ENCODE measurements at regions not wholly inside any gene's neighbourhood (a gene's known extent, or its start where the extent isn't known, plus 50 kb on each side); places are given as distances from the start of the nearest gene placed in this dataset.

DNA sequence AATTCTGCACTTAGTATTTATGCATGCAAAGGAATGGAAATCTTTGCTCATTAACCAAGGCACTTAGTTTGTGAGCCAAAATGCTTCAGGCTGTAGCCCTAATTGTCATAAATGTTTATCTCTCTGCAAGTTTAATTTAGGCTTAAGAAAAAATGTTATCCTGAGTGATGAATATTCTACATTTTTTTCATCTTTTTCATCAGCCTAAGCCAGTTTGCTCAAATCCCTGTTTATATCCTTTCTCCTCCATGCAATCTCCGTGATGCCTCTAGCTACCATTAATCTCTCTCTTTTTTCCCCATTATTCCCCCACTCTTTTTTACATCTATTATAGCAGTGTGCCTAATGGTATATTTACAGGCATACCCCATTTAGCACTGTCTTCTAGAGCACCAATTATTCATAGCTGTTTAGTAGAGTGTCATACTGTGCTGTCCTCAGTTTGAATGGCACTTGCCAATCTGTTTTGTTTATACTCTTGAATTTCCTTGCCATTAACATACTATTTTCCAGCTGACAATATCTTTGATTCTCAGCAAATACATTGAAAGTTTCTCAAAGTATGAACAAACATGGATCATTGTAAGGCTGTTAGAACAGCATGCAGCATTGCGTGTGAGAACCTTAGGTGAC is 1457.0 kb downstream of the MAT2B start:
- Histone ChIP-seq H3K9ac (ENCODE audit: insufficient read length) (no peak overlapping the region), H3K36me3 (ENCODE audit: insufficient read depth, low read length) (no peaks in the 10 kb centered on the region), H3K27ac (no peak overlapping the region), H3K4me3 (no peak overlapping the region), H3K9me3 (ENCODE audit: low read depth, low read length) (no peaks in the 10 kb centered on the region; the same call in 1 of the 2 replicates)
- no peak for DNase-seq (ENCODE audit: low read depth, low spot score)
- TF ChIP-seq FOXP2 (optimal IDR thresholded peaks at IDR 0.05; ENCODE audit: control extremely low read depth, extremely low read length, insufficient read depth), result no peak
- TF ChIP-seq EZH2 (IDR thresholded peaks at IDR 0.05), result no peak
- no peak for TF ChIP-seq POLR2AphosphoS5 (IDR thresholded peaks at IDR 0.05; ENCODE audit: borderline replicate concordance, low read depth, low read length)

DNA sequence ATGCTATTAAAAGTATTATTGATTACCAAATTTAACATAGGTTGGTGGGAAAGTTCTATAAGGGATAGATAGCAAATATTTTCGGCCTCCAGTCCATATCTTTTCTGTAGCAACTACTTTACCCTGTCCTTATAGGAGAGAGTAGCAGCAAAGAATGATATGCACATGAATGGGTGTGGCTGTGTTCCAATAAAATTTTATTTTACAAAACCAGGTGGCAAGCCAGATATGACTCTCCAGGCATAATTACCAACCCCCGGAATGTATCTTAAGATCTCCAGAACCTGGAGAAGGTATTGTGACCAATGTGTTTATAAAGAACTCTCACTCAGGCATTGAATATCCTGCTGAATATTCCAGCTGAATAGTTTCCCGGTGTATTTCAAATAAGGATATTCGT is 1461.2 kb downstream of the MAT2B start:
- no peak for TF ChIP-seq POLR2AphosphoS5 (IDR thresholded peaks at IDR 0.05; ENCODE audit: borderline replicate concordance, low read depth, low read length)
- TF ChIP-seq EZH2 (IDR thresholded peaks at IDR 0.05), result no peak
- TF ChIP-seq FOXP2 (optimal IDR thresholded peaks at IDR 0.05; ENCODE audit: control extremely low read depth, extremely low read length, insufficient read depth), result no peak
- H3K27ac ChIP-seq, result no peak overlapping the region
- H3K9ac ChIP-seq (ENCODE audit: insufficient read length), result no peak overlapping the region
- no peaks in the 10 kb centered on the region for H3K9me3 ChIP-seq (ENCODE audit: low read depth, low read length)
- no peak for DNase-seq (ENCODE audit: low read depth, low spot score)
- no peak overlapping the region for H3K4me3 ChIP-seq
- no peaks in the 10 kb centered on the region for H3K36me3 ChIP-seq (ENCODE audit: insufficient read depth, low read length)

DNA sequence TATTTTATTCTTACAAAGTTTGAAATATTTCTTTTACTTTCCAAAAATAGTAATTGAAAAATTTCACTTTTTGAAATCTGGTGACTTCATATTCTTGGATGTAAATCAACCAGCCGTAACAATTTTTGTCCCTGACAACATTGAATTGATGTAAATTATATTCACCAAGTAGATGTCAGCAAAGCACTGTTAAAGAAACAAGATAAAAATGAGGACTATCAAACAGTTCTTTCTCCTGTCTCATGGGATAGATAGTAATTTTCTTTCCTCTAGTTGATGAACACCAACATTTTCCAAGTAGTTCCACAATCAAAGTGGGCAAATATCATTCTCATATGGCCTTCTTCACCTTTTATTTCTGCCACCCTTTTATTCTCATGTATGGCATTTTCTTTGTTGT is 1461.9 kb downstream of the MAT2B start:
- no peak for DNase-seq (ENCODE audit: low read depth, low spot score)
- Histone ChIP-seq H3K4me3 (no peak overlapping the region), H3K9ac (ENCODE audit: insufficient read length) (no peak overlapping the region), H3K9me3 (ENCODE audit: low read depth, low read length) (no peaks in the 10 kb centered on the region), H3K27ac (no peak overlapping the region), H3K36me3 (ENCODE audit: insufficient read depth, low read length) (no peaks in the 10 kb centered on the region)
- TF ChIP-seq EZH2 (IDR thresholded peaks at IDR 0.05) (no peak), FOXP2 (optimal IDR thresholded peaks at IDR 0.05; ENCODE audit: control extremely low read depth, extremely low read length, insufficient read depth) (no peak), POLR2AphosphoS5 (IDR thresholded peaks at IDR 0.05; ENCODE audit: borderline replicate concordance, low read depth, low read length) (no peak)

DNA sequence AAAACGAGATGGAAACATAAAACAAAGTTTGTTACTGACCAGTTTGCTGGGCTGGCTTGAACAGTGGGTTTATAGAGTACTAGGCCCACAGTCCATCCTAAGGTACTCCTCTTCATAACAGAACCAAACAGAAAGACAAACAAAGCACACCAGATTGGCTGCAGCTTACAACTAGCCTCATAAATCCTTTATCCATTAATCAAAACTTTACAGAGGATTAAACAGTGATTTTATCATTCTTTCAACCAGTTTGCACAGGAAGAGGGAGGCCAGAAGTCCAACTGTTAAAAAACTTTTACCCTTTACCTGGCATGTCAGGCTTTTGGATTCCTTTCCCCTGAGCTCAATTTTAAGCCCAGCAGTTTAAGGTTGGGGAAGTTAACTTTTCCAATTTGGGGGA is 1467.6 kb downstream of the MAT2B start:
- no peak for DNase-seq (ENCODE audit: low read depth, low spot score)
- no peak overlapping the region for H3K4me3 ChIP-seq
- H3K36me3 ChIP-seq (ENCODE audit: insufficient read depth, low read length), result no peaks in the 10 kb centered on the region
- H3K27ac ChIP-seq, result no peak overlapping the region
- no peak for TF ChIP-seq POLR2AphosphoS5 (IDR thresholded peaks at IDR 0.05; ENCODE audit: borderline replicate concordance, low read depth, low read length)
- no peak for TF ChIP-seq FOXP2 (optimal IDR thresholded peaks at IDR 0.05; ENCODE audit: control extremely low read depth, extremely low read length, insufficient read depth)
- no peak for TF ChIP-seq EZH2 (IDR thresholded peaks at IDR 0.05)
- H3K9ac ChIP-seq (ENCODE audit: insufficient read length), result no peak overlapping the region
- H3K9me3 ChIP-seq (ENCODE audit: low read depth, low read length), result no peaks in the 10 kb centered on the region

DNA sequence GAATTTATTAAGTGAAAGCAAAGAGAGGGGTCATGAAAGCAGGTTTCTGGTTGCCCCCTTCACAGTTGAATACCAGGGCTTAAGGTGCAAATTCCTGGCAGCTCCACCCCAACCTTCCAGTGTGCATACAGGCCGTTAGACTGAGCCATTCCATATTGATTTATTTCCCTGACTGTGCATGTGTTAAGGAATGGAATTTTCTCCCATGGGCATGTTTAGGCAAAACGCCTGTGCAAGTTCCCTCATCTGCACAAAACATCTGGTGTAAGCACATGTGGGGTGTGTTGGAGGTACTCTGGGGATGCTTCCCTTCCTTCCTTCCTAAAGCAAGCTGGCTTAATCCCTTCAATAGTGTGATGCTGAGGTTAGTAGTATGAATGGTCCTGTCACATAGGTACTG is 1470.6 kb downstream of the MAT2B start:
- no peak overlapping the region for H3K27ac ChIP-seq
- DNase-seq (ENCODE audit: low read depth, low spot score), result no peak
- no peaks in the 10 kb centered on the region for H3K9me3 ChIP-seq (ENCODE audit: low read depth, low read length)
- H3K36me3 ChIP-seq (ENCODE audit: insufficient read depth, low read length), result no peaks in the 10 kb centered on the region
- no peak for TF ChIP-seq FOXP2 (optimal IDR thresholded peaks at IDR 0.05; ENCODE audit: control extremely low read depth, extremely low read length, insufficient read depth)
- no peak for TF ChIP-seq EZH2 (IDR thresholded peaks at IDR 0.05)
- no peak for TF ChIP-seq POLR2AphosphoS5 (IDR thresholded peaks at IDR 0.05; ENCODE audit: borderline replicate concordance, low read depth, low read length)
- H3K4me3 ChIP-seq, result no peak overlapping the region
- no peak overlapping the region for H3K9ac ChIP-seq (ENCODE audit: insufficient read length)

DNA sequence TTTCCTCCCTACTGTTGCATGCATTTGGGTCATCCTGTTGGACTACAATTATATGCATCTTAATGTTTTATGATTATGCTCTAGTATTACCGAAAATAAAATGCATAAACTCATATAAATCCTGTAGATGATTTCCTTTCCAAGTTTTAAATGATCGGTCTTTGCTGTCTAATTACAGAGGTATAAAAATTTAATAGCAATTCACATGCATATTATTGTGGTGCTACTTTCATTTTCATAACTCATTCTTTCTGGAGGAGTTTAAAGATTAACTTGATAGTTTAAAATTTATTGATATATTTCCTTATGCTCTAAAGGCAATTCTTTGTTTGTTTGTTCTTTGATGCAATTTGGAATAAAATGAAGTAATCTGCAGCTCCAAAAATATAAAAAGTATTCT is 1475.1 kb downstream of the MAT2B start:
- no peak overlapping the region for H3K27ac ChIP-seq
- no peaks in the 10 kb centered on the region for H3K9me3 ChIP-seq (ENCODE audit: low read depth, low read length)
- H3K4me3 ChIP-seq, result no peak overlapping the region
- DNase-seq (ENCODE audit: low read depth, low spot score), result no peak
- TF ChIP-seq POLR2AphosphoS5 (IDR thresholded peaks at IDR 0.05; ENCODE audit: borderline replicate concordance, low read depth, low read length) (no peak), FOXP2 (optimal IDR thresholded peaks at IDR 0.05; ENCODE audit: control extremely low read depth, extremely low read length, insufficient read depth) (no peak), EZH2 (IDR thresholded peaks at IDR 0.05) (no peak)
- H3K36me3 ChIP-seq (ENCODE audit: insufficient read depth, low read length), result no peaks in the 10 kb centered on the region
- H3K9ac ChIP-seq (ENCODE audit: insufficient read length), result no peak overlapping the region

DNA sequence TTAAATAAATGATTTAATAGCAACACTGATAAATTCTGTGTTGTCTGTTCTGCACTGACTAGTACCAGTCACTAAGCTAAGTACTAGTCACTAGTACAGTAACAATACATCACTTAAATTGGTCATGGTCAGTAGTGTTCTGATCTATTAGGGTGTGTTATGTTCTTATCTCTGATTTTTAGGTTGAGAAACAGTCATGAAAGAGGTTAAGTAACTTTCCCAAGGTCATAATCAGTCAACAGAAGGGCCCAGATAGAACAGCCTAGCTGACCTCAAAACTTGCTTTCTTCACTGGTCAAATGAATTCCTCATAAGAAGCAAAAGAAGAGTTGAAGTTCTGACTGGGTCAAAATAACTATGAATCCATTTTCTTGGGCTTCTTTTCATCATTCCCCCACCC is 1492.7 kb downstream of the MAT2B start:
- no peaks in the 10 kb centered on the region for H3K36me3 ChIP-seq (ENCODE audit: insufficient read depth, low read length)
- DNase-seq (ENCODE audit: low read depth, low spot score), result no peak
- no peaks in the 10 kb centered on the region for H3K9me3 ChIP-seq (ENCODE audit: low read depth, low read length)
- H3K9ac ChIP-seq (ENCODE audit: insufficient read length), result no peak overlapping the region
- no peak overlapping the region for H3K4me3 ChIP-seq
- TF ChIP-seq POLR2AphosphoS5 (IDR thresholded peaks at IDR 0.05; ENCODE audit: borderline replicate concordance, low read depth, low read length) (no peak), FOXP2 (optimal IDR thresholded peaks at IDR 0.05; ENCODE audit: control extremely low read depth, extremely low read length, insufficient read depth) (no peak), EZH2 (IDR thresholded peaks at IDR 0.05) (no peak)
- H3K27ac ChIP-seq, result no peak overlapping the region

DNA sequence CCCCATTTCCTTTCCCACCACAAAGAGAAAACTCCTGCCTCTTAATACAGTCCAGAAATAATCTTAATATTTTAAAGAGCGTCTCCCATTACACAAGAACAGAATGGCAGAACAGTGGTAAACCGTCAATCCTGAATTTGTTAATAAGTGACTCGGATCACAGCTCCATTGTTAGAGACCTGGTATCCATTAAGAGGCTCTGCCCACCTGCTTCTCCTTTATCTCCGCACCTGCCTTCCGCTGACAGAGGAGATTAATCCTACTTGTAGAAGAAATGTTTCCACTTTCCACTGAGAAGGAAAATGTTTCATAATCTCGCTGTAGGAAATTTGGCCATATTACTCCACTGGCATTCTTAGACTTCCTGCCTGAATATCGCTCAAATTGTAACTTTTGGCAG is 1493.2 kb downstream of the MAT2B start:
- Histone ChIP-seq H3K27ac (no peak overlapping the region), H3K36me3 (ENCODE audit: insufficient read depth, low read length) (no peaks in the 10 kb centered on the region), H3K9ac (ENCODE audit: insufficient read length) (no peak overlapping the region), H3K4me3 (no peak overlapping the region), H3K9me3 (ENCODE audit: low read depth, low read length) (no peaks in the 10 kb centered on the region)
- no peak for TF ChIP-seq POLR2AphosphoS5 (IDR thresholded peaks at IDR 0.05; ENCODE audit: borderline replicate concordance, low read depth, low read length)
- no peak for TF ChIP-seq EZH2 (IDR thresholded peaks at IDR 0.05)
- TF ChIP-seq FOXP2 (optimal IDR thresholded peaks at IDR 0.05; ENCODE audit: control extremely low read depth, extremely low read length, insufficient read depth), result no peak
- no peak for DNase-seq (ENCODE audit: low read depth, low spot score)
